Lower leg skin (tissue), 4 donors: ENCODE measurements at regions not wholly inside any gene's neighbourhood (a gene's known extent, or its start where the extent isn't known, plus 50 kb on each side); places are given as distances from the start of the nearest gene placed in this dataset.

Experiments
- DNase-seq, 2 donors: peaks; one replicate each; pipeline ENCODE4 v3.0.0-alpha.2; 2019; ENCODE audit warnings: low spot score in 2 of 2
- H3K4me3 ChIP-seq: fragments of 200-600 bp; sonication (generic); 2 replicates; pipeline ENCODE4 v1.5.1; 2017; ENCODE audit warnings: mild to moderate bottlenecking, low read depth; ENCODE audit not compliant: poor library complexity, severe bottlenecking
- POLR2A ChIP-seq, 2 donors: fragments of 450-650 bp; IDR thresholded peaks; one replicate each; pipeline ENCODE4 v1.6.1; 2016 to 2017; ENCODE audit warnings: antibody characterized with exemption in 2 of 2, mild to moderate bottlenecking in 1 of 2, moderate library complexity in 1 of 2
- WGBS, 2 donors: methylation state at CpG; one replicate each; pipeline ENCODE4 v1.1.5; 2018; 5-methylcytosine and 5-hydroxymethylcytosine counted together
- intact Hi-C: fragments of 100-400 bp; cut with DNase I; formaldehyde crosslinking; loops from one replicate; pipeline ENCODE4 v1.15.0; 2023; ENCODE audit warnings: low total_unique reads
- TF ChIP-seq, protein P1 (sequence below), 3 donors: fragments of 450-650 bp; IDR thresholded peaks; one replicate each; pipeline ENCODE4 v1.5.1; 2016; ENCODE audit warnings: antibody characterized with exemption in 3 of 3, mild to moderate bottlenecking in 3 of 3, moderate library complexity in 2 of 3

DNA sequence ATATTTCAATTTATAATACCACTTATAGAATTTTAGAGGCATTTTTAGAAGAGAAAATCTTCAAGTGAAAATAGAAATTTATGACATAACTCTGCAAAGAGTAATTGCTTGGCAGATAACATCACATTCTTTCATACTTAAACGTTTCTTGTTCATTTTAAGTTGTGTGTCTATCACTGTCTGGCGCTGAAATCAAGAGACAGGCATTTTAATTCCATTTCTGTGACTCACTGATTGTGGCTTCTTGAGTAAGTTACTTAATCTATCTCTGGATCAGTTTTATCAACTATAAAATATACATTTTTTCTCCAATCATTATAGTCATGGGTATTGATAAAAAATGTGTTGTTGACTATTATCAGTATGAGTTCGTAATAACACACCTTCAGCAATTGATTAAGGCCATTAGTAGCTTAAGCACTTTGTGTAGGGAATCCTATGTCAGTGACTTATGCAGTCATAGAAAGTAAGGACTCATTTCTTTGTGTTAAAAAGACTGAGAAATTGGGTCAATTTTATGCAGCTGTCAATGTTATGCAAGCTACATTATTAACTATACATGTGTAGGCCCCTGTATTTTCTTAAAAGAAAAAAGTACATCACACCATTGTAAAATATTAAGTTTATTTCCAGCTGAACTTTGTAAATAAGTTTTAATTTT is 497.3 kb downstream of the CCDC85A start:
- TF ChIP-seq, protein P1, sequence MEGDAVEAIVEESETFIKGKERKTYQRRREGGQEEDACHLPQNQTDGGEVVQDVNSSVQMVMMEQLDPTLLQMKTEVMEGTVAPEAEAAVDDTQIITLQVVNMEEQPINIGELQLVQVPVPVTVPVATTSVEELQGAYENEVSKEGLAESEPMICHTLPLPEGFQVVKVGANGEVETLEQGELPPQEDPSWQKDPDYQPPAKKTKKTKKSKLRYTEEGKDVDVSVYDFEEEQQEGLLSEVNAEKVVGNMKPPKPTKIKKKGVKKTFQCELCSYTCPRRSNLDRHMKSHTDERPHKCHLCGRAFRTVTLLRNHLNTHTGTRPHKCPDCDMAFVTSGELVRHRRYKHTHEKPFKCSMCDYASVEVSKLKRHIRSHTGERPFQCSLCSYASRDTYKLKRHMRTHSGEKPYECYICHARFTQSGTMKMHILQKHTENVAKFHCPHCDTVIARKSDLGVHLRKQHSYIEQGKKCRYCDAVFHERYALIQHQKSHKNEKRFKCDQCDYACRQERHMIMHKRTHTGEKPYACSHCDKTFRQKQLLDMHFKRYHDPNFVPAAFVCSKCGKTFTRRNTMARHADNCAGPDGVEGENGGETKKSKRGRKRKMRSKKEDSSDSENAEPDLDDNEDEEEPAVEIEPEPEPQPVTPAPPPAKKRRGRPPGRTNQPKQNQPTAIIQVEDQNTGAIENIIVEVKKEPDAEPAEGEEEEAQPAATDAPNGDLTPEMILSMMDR (IDR thresholded peaks at IDR 0.05): no peak
- TF ChIP-seq POLR2A (IDR thresholded peaks at IDR 0.05): no peak
- intact Hi-C loops: no loop called here
- 42 to 45% methylated on average over 3 of the region's 3 CpGs for WGBS, 2 donors
- H3K4me3 ChIP-seq: no peak overlapping the region
- DNase-seq: no peak

- no peak overlapping the region for H3K4me3 ChIP-seq
- 58 to 63% methylated on average over 5 of the region's 5 CpGs for WGBS, 2 donors
- intact Hi-C loops: no loop called here
- no peak for DNase-seq
- TF ChIP-seq, protein P1 (IDR thresholded peaks at IDR 0.05): no peak
- TF ChIP-seq POLR2A (IDR thresholded peaks at IDR 0.05): no peak
Measured at GRCh38 chr2:56681659-56682396, 498.0 kb downstream of the CCDC85A start.

- DNase-seq: no peak
- intact Hi-C loops: no loop called here
- TF ChIP-seq, protein P1 (IDR thresholded peaks at IDR 0.05): no peak
- no peak for TF ChIP-seq POLR2A (IDR thresholded peaks at IDR 0.05)
- 48 to 58% methylated on average over 2 to 3 of the region's 3 CpGs for WGBS, 2 donors
- H3K4me3 ChIP-seq: no peak overlapping the region
Measured at GRCh38 chr2:56682397-56682760, 498.6 kb downstream of the CCDC85A start.

DNA sequence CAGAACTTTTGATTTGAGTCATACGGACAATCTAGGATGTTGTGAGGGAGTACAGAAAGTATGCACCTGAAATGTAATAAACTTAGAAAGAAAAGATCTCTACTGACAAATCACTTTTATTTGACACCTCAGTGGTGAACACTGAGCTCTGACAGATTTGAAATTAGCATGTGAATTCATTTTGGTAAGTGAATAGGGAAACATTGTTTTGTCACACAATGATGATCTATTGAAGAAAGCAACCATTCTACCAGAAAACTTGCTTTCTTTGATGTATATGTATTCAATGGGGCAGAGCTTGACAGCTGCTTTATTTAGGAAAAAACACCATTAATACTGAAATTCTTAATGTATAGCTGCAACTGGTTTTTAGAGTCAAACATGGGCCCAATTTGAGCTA is 500.5 kb downstream of the CCDC85A start:
- 74 to 97% methylated on average over 1 of the region's 1 CpG for WGBS, 2 donors
- intact Hi-C loops: no loop called here
- DNase-seq: no peak
- no peak overlapping the region for H3K4me3 ChIP-seq
- TF ChIP-seq, protein P1 (IDR thresholded peaks at IDR 0.05): no peak
- no peak for TF ChIP-seq POLR2A (IDR thresholded peaks at IDR 0.05)

DNA sequence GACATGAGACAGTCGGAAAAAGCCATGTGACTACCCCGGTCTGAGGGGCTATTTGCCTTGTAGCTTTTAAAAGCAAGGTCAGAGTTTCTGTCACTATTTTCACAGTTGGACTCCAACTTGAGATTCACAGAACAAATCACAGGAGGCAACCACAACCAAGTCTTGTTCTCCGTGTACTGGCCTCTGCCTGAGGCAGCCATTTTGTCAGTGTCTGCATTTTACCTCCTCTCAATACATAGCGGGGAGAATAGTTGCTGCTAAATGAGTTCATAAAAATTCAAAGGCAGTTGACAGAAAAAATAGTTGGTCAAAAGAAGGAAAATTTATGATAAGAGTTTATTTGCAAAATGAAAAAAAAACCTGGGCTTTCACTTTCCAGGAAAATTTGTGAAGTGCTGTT is 501.4 kb downstream of the CCDC85A start:
- intact Hi-C loops: no loop called here

More for the DNA sequence above, 501.4 kb downstream of the CCDC85A start:
- H3K4me3 ChIP-seq: no peak overlapping the region
- 89 to 92% methylated on average over 4 of the region's 4 CpGs for WGBS, 2 donors
- TF ChIP-seq, protein P1 (IDR thresholded peaks at IDR 0.05): no peak
- no peak for TF ChIP-seq POLR2A (IDR thresholded peaks at IDR 0.05)
- no peak for DNase-seq
